NB4 (cell line): ENCODE measurements at regions not wholly inside any gene's neighbourhood (a gene's known extent, or its start where the extent isn't known, plus 50 kb on each side); places are given as distances from the start of the nearest gene placed in this dataset.

ENCODE experiments used
- CTCF ChIP-seq: IDR thresholded peaks from one replicate; pipeline ENCODE4 v1.5.1; 2012; ENCODE audit warnings: low read depth, low read length
- MAX ChIP-seq: IDR thresholded peaks from 2 replicates; pipeline ENCODE4 v1.6.1; 2011; ENCODE audit warnings: low read depth, low read length
- MYC ChIP-seq: IDR thresholded peaks from 2 replicates; pipeline ENCODE4 v1.6.1; 2011; ENCODE audit warnings: low read depth, low read length
- POLR2A ChIP-seq: IDR thresholded peaks from 2 replicates; pipeline ENCODE4 v1.6.1; 2011; ENCODE audit warnings: mild to moderate bottlenecking; ENCODE audit not compliant: insufficient read length; ENCODE audit errors: extremely low read depth

DNA sequence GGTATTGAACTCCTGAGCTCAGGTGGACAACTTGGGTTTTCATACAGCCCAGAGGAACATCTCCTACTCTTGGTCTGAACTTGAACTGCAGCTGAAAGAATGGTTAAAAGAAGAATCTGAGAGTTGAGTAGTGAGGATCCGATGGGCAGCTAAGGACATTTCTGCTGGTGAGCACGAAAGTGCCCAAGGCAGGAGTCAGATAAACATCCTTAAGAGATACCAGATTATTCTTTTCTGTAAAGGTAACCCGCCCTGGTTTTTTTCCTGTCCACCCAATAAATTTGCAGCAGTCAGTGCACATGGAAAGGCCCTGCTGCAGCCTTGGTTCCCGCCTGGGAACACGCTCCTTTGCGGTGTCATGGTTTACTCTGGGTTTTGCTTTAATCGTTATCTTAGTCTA is 78.4 kb upstream of the ARHGEF7 start:
- TF ChIP-seq POLR2A (no peak), CTCF (no peak), MYC (no peak), MAX (no peak)
